ENCODE measurements at regions not wholly inside any gene's neighbourhood (a gene's known extent, or its start where the extent isn't known, plus 50 kb on each side); places are given as distances from the start of the nearest gene placed in this dataset.

DNA sequence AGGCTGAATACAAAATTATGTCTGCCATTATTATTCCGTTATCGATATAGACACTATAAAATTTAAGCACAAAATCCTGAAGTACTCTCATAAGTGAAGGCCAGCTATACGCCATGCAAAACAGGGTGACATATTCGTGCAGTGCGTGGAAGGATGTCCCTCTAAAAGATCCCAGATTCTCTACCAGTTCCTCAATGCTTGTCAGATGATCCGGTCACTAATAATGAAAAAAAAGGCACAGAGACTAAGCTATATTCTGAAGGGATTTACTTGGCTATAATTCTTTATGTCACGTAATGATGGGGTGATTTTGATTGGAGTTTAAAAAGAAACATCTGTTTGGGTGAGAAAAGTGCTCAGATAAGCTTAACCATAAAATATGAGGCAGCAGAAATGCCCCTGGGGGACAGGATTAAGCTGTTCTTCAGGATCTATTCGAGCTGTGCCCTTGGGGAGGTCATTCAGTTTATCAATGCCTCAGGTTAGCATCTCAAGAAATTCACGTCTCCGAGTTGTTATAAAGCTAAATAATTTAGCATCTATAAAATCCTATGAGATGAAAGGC is 229.7 kb upstream of the PITRM1 start:
- no peaks in the 10 kb centered on the region for H3K36me3 Mint-ChIP-seq (ENCODE audit: low read depth)

GRCh38 chr10:3401491-3401938 is 228.9 kb upstream of the PITRM1 start:
- Mint-ChIP-seq H3K27me3 (peaks cover 4% of the 10 kb centered on the region), H3K4me3 (no peak overlapping the region), H3K36me3 (ENCODE audit: low read depth) (no peaks in the 10 kb centered on the region), H3K9me3 (no peaks in the 10 kb centered on the region), H3K27ac (no peak overlapping the region), H3K4me1 (ENCODE audit: low read depth) (no peaks in the 10 kb centered on the region)

More for the DNA sequence above, 229.7 kb upstream of the PITRM1 start:
- no peaks in the 10 kb centered on the region for H3K9me3 Mint-ChIP-seq
- H3K27ac Mint-ChIP-seq = no peak overlapping the region
- no peak overlapping the region for H3K4me3 Mint-ChIP-seq
- H3K27me3 Mint-ChIP-seq = peaks cover 4% of the 10 kb centered on the region
- H3K4me1 Mint-ChIP-seq (ENCODE audit: low read depth) = no peaks in the 10 kb centered on the region

- H3K9me3 Mint-ChIP-seq = no peaks in the 10 kb centered on the region
- peaks cover 4% of the 10 kb centered on the region for H3K27me3 Mint-ChIP-seq
- no peak overlapping the region for H3K4me3 Mint-ChIP-seq
- no peaks in the 10 kb centered on the region for H3K36me3 Mint-ChIP-seq (ENCODE audit: low read depth)
- H3K4me1 Mint-ChIP-seq (ENCODE audit: low read depth) = no peaks in the 10 kb centered on the region
- H3K27ac Mint-ChIP-seq = no peak overlapping the region
Observed at GRCh38 chr10:3400348-3400747, 227.8 kb upstream of the PITRM1 start.

DNA sequence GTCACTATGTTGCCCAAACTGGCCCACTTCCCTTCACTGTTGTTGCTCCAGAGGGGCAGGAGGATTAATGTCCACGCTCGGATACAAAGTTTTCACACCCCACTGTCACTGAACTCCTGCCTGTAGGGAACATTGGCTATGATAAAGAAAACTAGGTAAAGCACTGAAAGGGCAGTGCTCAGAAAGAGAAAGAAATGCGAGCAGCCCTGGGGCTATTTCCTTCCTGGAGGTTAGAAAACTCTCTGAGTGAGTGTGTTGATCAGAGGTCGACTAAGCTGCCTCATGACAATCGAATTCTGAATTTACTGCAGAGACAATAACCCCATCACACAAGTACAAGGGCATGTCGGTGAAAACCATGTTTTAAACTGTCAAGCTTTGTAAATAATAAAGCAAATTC is 227.2 kb upstream of the PITRM1 start:
- Mint-ChIP-seq H3K27ac (no peak overlapping the region), H3K4me3 (no peak overlapping the region), H3K9me3 (no peaks in the 10 kb centered on the region), H3K36me3 (ENCODE audit: low read depth) (no peaks in the 10 kb centered on the region), H3K4me1 (ENCODE audit: low read depth) (no peaks in the 10 kb centered on the region), H3K27me3 (peaks cover 4% of the 10 kb centered on the region)

DNA sequence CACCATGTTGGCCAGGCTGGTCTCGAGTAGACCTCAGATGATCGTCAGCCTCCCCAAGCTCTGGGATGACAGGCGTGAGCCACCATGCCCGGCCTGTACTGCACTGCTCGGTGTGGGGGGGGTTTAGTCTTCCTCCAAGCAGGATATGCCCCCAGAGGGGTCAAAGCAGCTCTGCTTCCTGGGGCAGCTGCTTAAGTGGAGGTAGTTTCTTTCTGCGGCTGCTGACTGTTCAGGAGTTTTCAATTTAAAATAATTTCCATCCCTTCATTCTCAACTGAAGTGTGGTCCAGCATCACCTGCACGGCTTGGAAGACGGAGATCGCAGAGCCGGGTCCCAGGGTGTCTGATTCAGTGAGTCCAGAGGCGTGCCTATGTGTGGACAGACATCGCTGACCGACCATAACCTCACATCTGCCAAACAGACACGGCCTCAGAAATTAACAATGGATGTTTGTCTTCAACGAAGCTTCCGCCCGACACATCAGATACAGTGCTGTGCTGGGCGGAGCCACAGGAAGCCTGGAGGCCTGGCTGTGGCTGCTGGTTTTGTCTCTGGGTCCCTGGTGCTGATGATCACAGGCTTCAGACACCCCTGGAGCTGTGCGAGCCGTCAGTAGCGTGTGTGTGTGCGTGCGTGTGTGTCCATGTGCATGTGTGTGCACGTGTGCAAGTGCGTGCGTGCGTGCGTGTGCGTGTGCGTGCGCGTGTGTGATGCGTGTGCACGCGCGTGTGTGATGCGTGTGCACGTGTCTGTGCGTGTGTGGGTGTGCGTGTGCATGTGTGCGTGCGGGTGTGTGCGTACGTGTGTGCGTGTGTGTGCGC is 226.5 kb upstream of the PITRM1 start:
- Mint-ChIP-seq H3K4me3 (no peak overlapping the region), H3K9me3 (no peaks in the 10 kb centered on the region), H3K4me1 (ENCODE audit: low read depth) (peaks cover 3% of the 10 kb centered on the region), H3K27ac (no peak overlapping the region), H3K27me3 (peaks cover 4% of the 10 kb centered on the region), H3K36me3 (ENCODE audit: low read depth) (no peaks in the 10 kb centered on the region)

- Mint-ChIP-seq H3K36me3 (ENCODE audit: low read depth) (no peaks in the 10 kb centered on the region), H3K9me3 (no peaks in the 10 kb centered on the region), H3K27me3 (peaks cover 4% of the 10 kb centered on the region), H3K4me3 (no peak overlapping the region), H3K4me1 (ENCODE audit: low read depth) (peaks cover 3% of the 10 kb centered on the region), H3K27ac (no peak overlapping the region)
Observed at GRCh38 chr10:3397846-3398245, 225.3 kb upstream of the PITRM1 start.

GRCh38 chr10:3397231-3397630 is 224.6 kb upstream of the PITRM1 start:
- Mint-ChIP-seq H3K27me3 (peaks cover 4% of the 10 kb centered on the region), H3K4me3 (no peak overlapping the region), H3K9me3 (no peaks in the 10 kb centered on the region), H3K27ac (no peak overlapping the region), H3K36me3 (ENCODE audit: low read depth) (no peaks in the 10 kb centered on the region), H3K4me1 (ENCODE audit: low read depth) (peaks cover 3% of the 10 kb centered on the region)

- Mint-ChIP-seq H3K27ac (no peak overlapping the region), H3K36me3 (ENCODE audit: low read depth) (no peaks in the 10 kb centered on the region), H3K4me3 (no peak overlapping the region), H3K9me3 (no peaks in the 10 kb centered on the region), H3K4me1 (ENCODE audit: low read depth) (peaks cover 3% of the 10 kb centered on the region), H3K27me3 (peaks cover 4% of the 10 kb centered on the region)
Observed at GRCh38 chr10:3396116-3396515, 223.5 kb upstream of the PITRM1 start.

GRCh38 chr10:3395458-3395861 is 222.9 kb upstream of the PITRM1 start:
- Mint-ChIP-seq H3K27ac (no peak overlapping the region), H3K9me3 (no peaks in the 10 kb centered on the region), H3K36me3 (ENCODE audit: low read depth) (no peaks in the 10 kb centered on the region), H3K27me3 (peaks cover 8% of the 10 kb centered on the region), H3K4me3 (no peak overlapping the region), H3K4me1 (ENCODE audit: low read depth) (peaks cover 3% of the 10 kb centered on the region)

DNA sequence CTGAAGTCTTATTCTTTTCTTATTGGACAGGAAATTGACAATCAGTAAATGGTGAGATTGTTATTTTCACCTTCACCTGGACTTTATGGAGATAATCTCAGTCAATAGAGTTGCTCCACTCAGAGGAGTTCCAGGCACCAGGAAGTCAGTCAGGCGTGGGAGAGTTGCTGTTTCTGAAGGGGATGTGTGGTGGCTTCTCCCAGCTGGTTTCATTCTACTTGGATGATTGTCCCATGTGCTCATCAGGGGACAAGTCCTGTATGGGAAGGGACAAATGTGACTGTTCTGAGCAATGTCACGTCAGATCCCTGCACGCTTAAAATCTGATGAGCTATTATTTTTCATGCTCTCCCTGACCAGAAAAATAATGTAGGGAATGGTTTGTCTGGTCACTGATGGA is 222.5 kb upstream of the PITRM1 start:
- no peak overlapping the region for H3K27ac Mint-ChIP-seq
- no peak overlapping the region for H3K4me3 Mint-ChIP-seq
- H3K36me3 Mint-ChIP-seq (ENCODE audit: low read depth) = no peaks in the 10 kb centered on the region
- peaks cover 8% of the 10 kb centered on the region for H3K27me3 Mint-ChIP-seq
- H3K4me1 Mint-ChIP-seq (ENCODE audit: low read depth) = peaks cover 3% of the 10 kb centered on the region
- no peaks in the 10 kb centered on the region for H3K9me3 Mint-ChIP-seq

- no peaks in the 10 kb centered on the region for H3K9me3 Mint-ChIP-seq
- H3K4me1 Mint-ChIP-seq (ENCODE audit: low read depth) = peaks cover 3% of the 10 kb centered on the region
- H3K4me3 Mint-ChIP-seq = no peak overlapping the region
- H3K27me3 Mint-ChIP-seq = peaks cover 8% of the 10 kb centered on the region
- no peak overlapping the region for H3K27ac Mint-ChIP-seq
- no peaks in the 10 kb centered on the region for H3K36me3 Mint-ChIP-seq (ENCODE audit: low read depth)
Observed at GRCh38 chr10:3393958-3394357, 221.4 kb upstream of the PITRM1 start.

GRCh38 chr10:3391657-3392056 is 219.1 kb upstream of the PITRM1 start:
- Mint-ChIP-seq H3K4me3 (no peak overlapping the region), H3K27ac (no peak overlapping the region), H3K36me3 (ENCODE audit: low read depth) (no peaks in the 10 kb centered on the region), H3K9me3 (no peaks in the 10 kb centered on the region), H3K4me1 (ENCODE audit: low read depth) (peaks cover 3% of the 10 kb centered on the region), H3K27me3 (peaks cover 8% of the 10 kb centered on the region)

DNA sequence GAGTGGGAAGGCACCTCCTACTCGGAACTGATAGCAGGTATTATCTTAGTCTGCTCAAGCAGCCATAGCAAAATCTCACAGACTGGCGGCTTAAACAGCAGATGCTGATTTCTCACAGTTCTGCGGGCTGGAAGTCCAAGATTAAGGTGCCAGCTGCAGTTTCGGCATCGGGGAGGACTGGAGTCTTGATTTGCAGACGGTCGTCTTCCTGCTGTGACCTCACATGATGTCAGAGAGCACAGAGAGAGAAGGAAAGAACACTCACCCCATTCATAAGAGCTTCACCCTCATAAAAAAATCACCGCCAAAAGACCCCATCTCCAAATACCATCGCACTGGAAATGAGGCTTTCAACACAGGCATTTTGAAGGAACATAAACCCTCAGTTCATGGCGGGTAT is 216.5 kb upstream of the PITRM1 start:
- no peaks in the 10 kb centered on the region for H3K4me1 Mint-ChIP-seq (ENCODE audit: low read depth)
- H3K36me3 Mint-ChIP-seq (ENCODE audit: low read depth) = peaks cover 7% of the 10 kb centered on the region
- H3K9me3 Mint-ChIP-seq = peaks cover 17% of the 10 kb centered on the region
- peaks cover 16% of the 10 kb centered on the region for H3K27me3 Mint-ChIP-seq
- H3K27ac Mint-ChIP-seq = no peak overlapping the region
- no peak overlapping the region for H3K4me3 Mint-ChIP-seq

DNA sequence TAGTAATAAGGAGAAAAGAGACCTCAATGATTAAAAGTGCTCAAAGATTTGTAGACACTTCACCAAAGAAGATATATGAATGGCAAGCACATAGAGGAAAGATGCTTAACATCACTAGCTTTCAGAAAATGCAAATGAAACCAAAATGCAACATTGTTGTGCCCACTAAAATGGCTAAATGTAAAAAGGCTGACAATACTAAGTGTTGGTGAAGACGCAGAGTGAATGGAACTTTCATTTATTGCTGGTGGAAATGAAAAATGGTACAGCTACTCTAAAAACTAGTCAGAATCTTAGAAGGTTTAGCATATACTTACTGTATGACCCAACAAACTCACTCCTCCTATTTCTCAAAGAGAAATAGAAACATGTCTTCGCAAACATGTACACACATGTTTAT is 212.9 kb upstream of the PITRM1 start:
- peaks cover 22% of the 10 kb centered on the region for H3K9me3 Mint-ChIP-seq
- H3K36me3 Mint-ChIP-seq (ENCODE audit: low read depth) = peaks cover 7% of the 10 kb centered on the region
- no peak overlapping the region for H3K27ac Mint-ChIP-seq
- no peaks in the 10 kb centered on the region for H3K4me1 Mint-ChIP-seq (ENCODE audit: low read depth)
- no peak overlapping the region for H3K4me3 Mint-ChIP-seq
- peaks cover 16% of the 10 kb centered on the region for H3K27me3 Mint-ChIP-seq

GRCh38 chr10:3382092-3382491 is 209.5 kb upstream of the PITRM1 start:
- peaks cover 7% of the 10 kb centered on the region for H3K36me3 Mint-ChIP-seq (ENCODE audit: low read depth)

More at GRCh38 chr10:3382092-3382491, 209.5 kb upstream of the PITRM1 start:
- peaks cover 22% of the 10 kb centered on the region for H3K9me3 Mint-ChIP-seq
- no peaks in the 10 kb centered on the region for H3K4me1 Mint-ChIP-seq (ENCODE audit: low read depth)
- no peak overlapping the region for H3K4me3 Mint-ChIP-seq
- no peak overlapping the region for H3K27ac Mint-ChIP-seq
- H3K27me3 Mint-ChIP-seq = peaks cover 12% of the 10 kb centered on the region

Data from stimulated activated naive CD8-positive, alpha-beta T cell treated with anti-CD3 and anti-CD28 coated beads, Interleukin-15, Interleukin-2, amounts not matched to agents 100 ng/mL and 50 ng/mL, for 24 hours (primary cell).